T-helper 1 cell treated with Interleukin-12 subunit alpha and Interleukin-12 subunit beta and Interleukin-4 antibody, amounts not matched to agents 30 μg/mL and 1 μg/mL, for 36 hours (primary cell): ENCODE measurements at regions not wholly inside any gene's neighbourhood (a gene's known extent, or its start where the extent isn't known, plus 50 kb on each side); places are given as distances from the start of the nearest gene placed in this dataset.

Source experiments
- H3K27ac Mint-ChIP-seq: one replicate; pipeline ENCODE4 v1.8.0; 2021; ENCODE audit warnings: mild to moderate bottlenecking, mixed read lengths
- H3K27me3 Mint-ChIP-seq: one replicate; pipeline ENCODE4 v1.8.0; 2021; ENCODE audit warnings: low read depth, mixed read lengths
- H3K36me3 Mint-ChIP-seq: one replicate; pipeline ENCODE4 v1.8.0; 2021; ENCODE audit warnings: low read depth, mixed read lengths
- H3K4me1 Mint-ChIP-seq: one replicate; pipeline ENCODE4 v1.8.0; 2021; ENCODE audit warnings: low read depth, mixed read lengths
- H3K4me3 Mint-ChIP-seq: one replicate; pipeline ENCODE4 v1.8.0; 2021; ENCODE audit warnings: mild to moderate bottlenecking, moderate library complexity, mixed read lengths
- H3K9me3 Mint-ChIP-seq: one replicate; pipeline ENCODE4 v1.8.0; 2021; ENCODE audit warnings: mixed read lengths

GRCh38 chr5:63563008-63563917 lies 399.0 kb downstream of the HTR1A start:
- no peak overlapping the region for H3K4me3 Mint-ChIP-seq
- H3K4me1 Mint-ChIP-seq: no peaks in the 10 kb centered on the region
- no peak overlapping the region for H3K27ac Mint-ChIP-seq
- peaks cover 28% of the 10 kb centered on the region for H3K9me3 Mint-ChIP-seq
- no peaks in the 10 kb centered on the region for H3K36me3 Mint-ChIP-seq
- no peaks in the 10 kb centered on the region for H3K27me3 Mint-ChIP-seq

GRCh38 chr5:63555874-63556273 lies 406.4 kb downstream of the HTR1A start:
- no peaks in the 10 kb centered on the region for H3K27me3 Mint-ChIP-seq
- no peaks in the 10 kb centered on the region for H3K4me1 Mint-ChIP-seq
- no peak overlapping the region for H3K27ac Mint-ChIP-seq
- no peaks in the 10 kb centered on the region for H3K9me3 Mint-ChIP-seq
- no peaks in the 10 kb centered on the region for H3K36me3 Mint-ChIP-seq
- no peak overlapping the region for H3K4me3 Mint-ChIP-seq

DNA sequence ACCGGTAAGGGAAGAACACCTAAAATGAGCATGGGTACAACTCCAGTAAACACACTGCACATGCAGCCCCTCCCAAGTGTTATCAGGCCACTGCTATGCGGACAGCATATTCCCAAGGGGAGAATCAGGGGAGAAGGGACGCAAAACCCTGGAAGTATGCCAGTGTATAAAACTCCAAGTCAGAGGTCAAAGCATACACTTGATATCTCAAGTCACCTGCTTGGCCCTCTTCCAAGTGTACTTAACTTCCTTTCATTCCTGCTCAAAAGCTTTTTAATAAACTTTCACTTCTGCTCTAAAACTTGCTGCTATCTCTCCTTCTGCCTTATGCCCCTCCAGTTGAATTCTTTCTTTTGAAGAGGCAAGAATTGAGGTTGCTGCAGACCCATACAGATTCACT lies 408.1 kb downstream of the HTR1A start:
- Mint-ChIP-seq H3K4me3 (no peak overlapping the region), H3K27ac (no peak overlapping the region), H3K9me3 (no peaks in the 10 kb centered on the region), H3K4me1 (no peaks in the 10 kb centered on the region), H3K36me3 (no peaks in the 10 kb centered on the region), H3K27me3 (no peaks in the 10 kb centered on the region)

DNA sequence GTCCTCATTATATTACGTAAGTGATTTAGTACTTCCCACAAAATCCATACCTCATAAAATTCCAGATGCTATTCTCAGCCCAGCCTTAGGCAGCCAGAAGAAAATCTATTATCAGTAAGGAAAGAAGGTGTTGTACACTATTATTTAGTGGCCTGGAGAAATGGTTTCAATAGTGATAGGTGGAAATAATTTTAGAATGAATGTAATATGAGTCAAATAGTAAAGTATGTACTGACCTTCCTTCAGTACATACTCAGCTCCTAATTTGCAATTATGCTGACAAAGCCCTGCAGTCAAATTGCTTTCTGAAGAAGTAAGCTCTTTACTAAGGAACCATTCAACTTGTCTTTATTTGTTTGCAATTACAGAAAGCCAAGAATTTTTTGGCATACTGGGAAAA lies 409.2 kb downstream of the HTR1A start:
- H3K27me3 Mint-ChIP-seq: no peaks in the 10 kb centered on the region
- H3K4me1 Mint-ChIP-seq: no peaks in the 10 kb centered on the region
- no peaks in the 10 kb centered on the region for H3K36me3 Mint-ChIP-seq
- no peak overlapping the region for H3K27ac Mint-ChIP-seq
- H3K4me3 Mint-ChIP-seq: no peak overlapping the region
- H3K9me3 Mint-ChIP-seq: no peaks in the 10 kb centered on the region

DNA sequence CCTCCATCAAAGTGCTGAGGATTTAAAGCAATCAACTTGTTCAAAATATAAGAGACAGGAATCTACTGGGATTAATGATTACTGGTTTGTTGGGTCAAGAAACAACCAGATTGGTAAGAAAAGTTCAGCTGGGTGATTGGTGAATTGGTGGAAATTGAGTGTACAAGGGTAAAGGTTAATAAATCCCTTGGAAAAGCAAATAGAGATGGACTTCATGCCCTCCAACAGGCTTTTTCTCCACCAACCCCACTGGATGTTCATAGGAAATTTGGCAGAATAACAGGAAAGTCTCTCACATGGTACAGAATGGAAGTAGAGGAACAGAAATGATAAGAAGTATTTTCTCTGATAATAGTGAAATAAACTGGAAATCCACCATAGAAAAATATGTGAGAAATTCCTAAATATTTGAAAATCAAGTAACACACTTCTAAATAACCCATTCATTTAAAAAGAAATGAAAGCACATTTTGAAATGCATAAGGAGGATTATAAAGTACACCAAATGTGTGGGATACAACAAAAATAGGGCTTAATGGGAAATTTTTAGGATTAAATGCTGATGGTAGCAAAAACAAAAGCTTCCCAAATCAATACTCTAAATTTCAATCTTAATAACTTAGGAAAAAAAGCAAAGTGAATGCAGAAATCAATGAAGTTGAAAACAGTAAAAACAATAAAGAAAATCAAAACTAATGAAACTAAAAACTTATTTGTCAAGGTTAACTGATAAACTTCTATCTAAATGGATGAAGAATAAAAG lies 426.2 kb downstream of the HTR1A start:
- Mint-ChIP-seq H3K36me3 (no peaks in the 10 kb centered on the region), H3K9me3 (no peaks in the 10 kb centered on the region), H3K4me3 (no peak overlapping the region)

GRCh38 chr5:63524281-63524680 lies 438.0 kb downstream of the HTR1A start:
- H3K9me3 Mint-ChIP-seq: no peaks in the 10 kb centered on the region
- H3K27ac Mint-ChIP-seq: no peak overlapping the region
- no peaks in the 10 kb centered on the region for H3K36me3 Mint-ChIP-seq
- no peaks in the 10 kb centered on the region for H3K4me1 Mint-ChIP-seq
- H3K4me3 Mint-ChIP-seq: no peak overlapping the region
- no peaks in the 10 kb centered on the region for H3K27me3 Mint-ChIP-seq

More for the DNA sequence above, 426.2 kb downstream of the HTR1A start:
- no peaks in the 10 kb centered on the region for H3K27me3 Mint-ChIP-seq
- no peaks in the 10 kb centered on the region for H3K4me1 Mint-ChIP-seq
- no peak overlapping the region for H3K27ac Mint-ChIP-seq

- Mint-ChIP-seq H3K4me3 (no peak overlapping the region), H3K27ac (no peak overlapping the region), H3K4me1 (no peaks in the 10 kb centered on the region), H3K9me3 (peaks cover 11% of the 10 kb centered on the region), H3K27me3 (no peaks in the 10 kb centered on the region), H3K36me3 (no peaks in the 10 kb centered on the region)
Observed at GRCh38 chr5:63516006-63516405, 446.2 kb downstream of the HTR1A start.

DNA sequence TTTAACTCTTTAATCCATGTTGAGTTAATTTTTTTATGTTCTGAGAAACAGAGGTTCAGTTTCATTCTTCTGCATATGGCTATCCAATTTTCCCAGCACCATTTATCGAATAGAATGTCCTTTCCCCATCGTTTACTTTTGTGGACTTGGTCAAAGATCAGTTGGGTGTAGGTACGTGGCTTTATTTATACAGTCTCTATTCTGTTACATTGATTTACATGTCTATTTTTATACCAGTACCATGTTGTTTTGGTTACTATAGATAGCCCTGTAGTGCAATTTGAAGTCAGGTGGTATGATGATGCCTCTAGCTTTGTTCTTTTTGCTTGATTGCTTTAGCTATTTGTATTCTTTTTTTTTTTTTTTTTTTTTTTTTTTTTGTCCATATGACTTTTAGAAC lies 462.0 kb downstream of the HTR1A start:
- no peaks in the 10 kb centered on the region for H3K36me3 Mint-ChIP-seq
- no peak overlapping the region for H3K27ac Mint-ChIP-seq
- no peak overlapping the region for H3K4me3 Mint-ChIP-seq
- H3K9me3 Mint-ChIP-seq: peaks cover 6% of the 10 kb centered on the region
- H3K4me1 Mint-ChIP-seq: no peaks in the 10 kb centered on the region
- no peaks in the 10 kb centered on the region for H3K27me3 Mint-ChIP-seq

GRCh38 chr5:63495225-63495624 lies 467.0 kb downstream of the HTR1A start:
- no peak overlapping the region for H3K27ac Mint-ChIP-seq
- no peaks in the 10 kb centered on the region for H3K4me1 Mint-ChIP-seq
- H3K27me3 Mint-ChIP-seq: no peaks in the 10 kb centered on the region
- no peaks in the 10 kb centered on the region for H3K36me3 Mint-ChIP-seq
- peaks cover 6% of the 10 kb centered on the region for H3K9me3 Mint-ChIP-seq
- no peak overlapping the region for H3K4me3 Mint-ChIP-seq

DNA sequence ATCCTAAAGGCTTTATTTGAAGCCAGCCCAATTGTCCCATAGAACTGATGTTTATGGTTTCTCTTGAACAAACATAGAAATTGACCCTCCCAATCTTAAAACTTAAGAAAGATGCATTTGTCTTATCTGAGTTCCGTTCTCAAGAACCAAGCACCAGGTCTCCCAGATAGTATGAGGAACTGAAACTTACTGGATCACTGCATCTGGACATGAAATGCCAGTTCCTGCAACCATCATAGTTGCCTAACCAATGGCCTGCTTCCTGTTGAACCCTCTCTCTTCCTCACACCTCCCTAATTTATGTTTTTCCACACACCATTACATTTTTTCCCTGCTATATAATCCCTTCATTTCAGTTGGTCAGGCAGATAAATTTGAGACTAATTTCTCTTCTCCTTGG lies 478.9 kb downstream of the HTR1A start:
- H3K27me3 Mint-ChIP-seq: no peaks in the 10 kb centered on the region
- peaks cover 18% of the 10 kb centered on the region for H3K9me3 Mint-ChIP-seq
- no peak overlapping the region for H3K27ac Mint-ChIP-seq
- H3K4me1 Mint-ChIP-seq: no peaks in the 10 kb centered on the region
- no peak overlapping the region for H3K4me3 Mint-ChIP-seq
- no peaks in the 10 kb centered on the region for H3K36me3 Mint-ChIP-seq

DNA sequence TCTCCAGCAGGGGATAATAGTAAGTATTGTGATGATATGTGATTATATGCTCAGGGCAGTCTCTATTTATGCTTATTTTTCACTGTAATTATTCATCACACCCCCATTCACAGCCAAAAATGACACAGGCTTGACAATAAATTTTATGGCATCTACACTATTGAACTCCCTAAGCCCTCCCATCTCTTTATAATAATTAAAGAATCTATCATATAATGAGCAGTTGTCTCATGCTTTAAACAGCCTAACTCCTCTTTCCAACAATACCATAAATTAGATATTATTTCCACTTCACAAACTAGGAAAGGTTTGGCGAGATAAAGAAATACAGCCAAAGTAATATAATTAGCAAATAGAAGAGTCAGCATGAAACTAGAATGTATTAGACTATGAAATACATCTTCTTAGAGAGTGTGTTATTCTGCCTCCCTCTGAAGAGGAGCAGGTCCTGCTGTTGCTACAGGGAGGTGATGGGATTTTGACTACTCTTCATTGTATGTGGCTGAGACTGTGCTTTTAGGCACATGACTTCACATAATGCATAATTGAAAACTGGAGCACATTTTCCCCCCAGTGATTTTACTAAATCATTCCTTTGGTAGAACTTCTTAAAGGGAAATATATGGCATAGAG lies 488.8 kb downstream of the HTR1A start:
- no peaks in the 10 kb centered on the region for H3K27me3 Mint-ChIP-seq
- H3K9me3 Mint-ChIP-seq: peaks cover 8% of the 10 kb centered on the region
- H3K36me3 Mint-ChIP-seq: no peaks in the 10 kb centered on the region
- H3K4me3 Mint-ChIP-seq: no peak overlapping the region
- H3K27ac Mint-ChIP-seq: no peak overlapping the region
- no peaks in the 10 kb centered on the region for H3K4me1 Mint-ChIP-seq

DNA sequence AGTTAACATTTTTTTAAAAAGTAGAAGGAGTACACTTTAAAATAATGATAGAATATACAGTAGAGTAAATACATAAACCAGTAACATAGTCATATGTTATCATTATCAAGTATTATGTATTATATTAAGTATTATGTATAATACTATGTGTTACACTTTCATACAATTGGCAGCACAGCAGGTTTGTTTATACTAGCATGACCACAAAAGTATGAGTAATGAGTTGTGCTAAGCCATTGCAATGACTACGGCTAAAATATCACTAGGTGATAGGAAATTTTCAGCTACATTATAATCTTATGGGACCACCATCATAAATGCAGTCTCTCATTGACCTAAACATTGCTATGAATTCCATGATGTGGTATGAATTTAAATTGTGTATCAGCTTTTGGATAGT lies 506.0 kb downstream of the HTR1A start:
- H3K36me3 Mint-ChIP-seq: no peaks in the 10 kb centered on the region
- H3K4me3 Mint-ChIP-seq: no peak overlapping the region

DNA sequence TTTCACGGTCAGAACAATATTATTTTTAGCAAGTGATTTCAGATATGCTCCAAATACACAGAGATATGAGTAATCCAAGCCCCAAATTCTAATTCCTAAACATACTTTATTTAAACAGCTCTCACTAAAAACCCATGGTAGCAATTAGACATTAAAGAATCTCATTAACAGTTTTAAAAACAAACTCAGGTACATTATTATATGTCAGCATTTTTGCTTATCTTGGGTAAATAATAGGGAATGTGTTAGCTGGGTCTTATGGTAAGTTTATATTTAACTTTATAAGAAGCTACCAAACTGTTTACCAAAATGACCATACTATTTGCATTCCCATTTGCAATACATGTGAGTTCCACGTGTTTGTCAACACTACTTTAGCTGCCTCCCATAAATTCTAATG lies 511.1 kb downstream of the HTR1A start:
- Mint-ChIP-seq H3K4me3 (no peak overlapping the region), H3K9me3 (no peaks in the 10 kb centered on the region), H3K4me1 (no peaks in the 10 kb centered on the region), H3K27me3 (no peaks in the 10 kb centered on the region), H3K27ac (no peak overlapping the region), H3K36me3 (no peaks in the 10 kb centered on the region)

More for the DNA sequence above, 506.0 kb downstream of the HTR1A start:
- Mint-ChIP-seq H3K27me3 (no peaks in the 10 kb centered on the region), H3K9me3 (peaks cover 4% of the 10 kb centered on the region), H3K27ac (no peak overlapping the region), H3K4me1 (no peaks in the 10 kb centered on the region)

GRCh38 chr5:63439537-63439936 lies 522.7 kb downstream of the HTR1A start:
- H3K36me3 Mint-ChIP-seq: no peaks in the 10 kb centered on the region
- H3K4me1 Mint-ChIP-seq: no peaks in the 10 kb centered on the region
- H3K27me3 Mint-ChIP-seq: no peaks in the 10 kb centered on the region
- H3K9me3 Mint-ChIP-seq: peaks cover 8% of the 10 kb centered on the region
- no peak overlapping the region for H3K4me3 Mint-ChIP-seq
- H3K27ac Mint-ChIP-seq: no peak overlapping the region

GRCh38 chr5:63409737-63410136 lies 552.5 kb downstream of the HTR1A start:
- H3K27me3 Mint-ChIP-seq: no peaks in the 10 kb centered on the region
- no peaks in the 10 kb centered on the region for H3K36me3 Mint-ChIP-seq
- H3K27ac Mint-ChIP-seq: no peak overlapping the region
- peaks cover 3% of the 10 kb centered on the region for H3K9me3 Mint-ChIP-seq
- no peaks in the 10 kb centered on the region for H3K4me1 Mint-ChIP-seq
- H3K4me3 Mint-ChIP-seq: no peak overlapping the region
